ACC112 (cell line): ENCODE measurements at regions not wholly inside any gene's neighbourhood (a gene's known extent, or its start where the extent isn't known, plus 50 kb on each side); places are given as distances from the start of the nearest gene placed in this dataset.

Source experiments
- H2AFZ ChIP-seq: fragments of 200-600 bp; sonication (generic); one replicate; pipeline ENCODE4 v1.6.0; 2017; ENCODE audit warnings: antibody characterized with exemption, low read length; ENCODE audit not compliant: unreplicated experiment
- H3K27ac ChIP-seq: fragments of 200-600 bp; sonication (generic); 2 replicates; pipeline ENCODE4 v1.5.1; 2014; ENCODE audit warnings: low read depth, mild to moderate bottlenecking, antibody characterized with exemption, low read length, moderate library complexity
- H3K27me3 ChIP-seq: fragments of 200-600 bp; sonication (generic); 2 replicates; pipeline ENCODE4 v1.6.1; 2014; ENCODE audit warnings: mild to moderate bottlenecking, antibody characterized with exemption, low read length, moderate library complexity, mixed read lengths; ENCODE audit not compliant: insufficient read depth
- H3K36me3 ChIP-seq: fragments of 200-600 bp; sonication (generic); 2 replicates; pipeline ENCODE4 v1.6.1; 2016; ENCODE audit warnings: mild to moderate bottlenecking, antibody characterized with exemption, low read length, moderate library complexity, mixed read lengths; ENCODE audit not compliant: insufficient read depth
- H3K4me1 ChIP-seq: fragments of 200-600 bp; sonication (generic); one replicate; pipeline ENCODE4 v1.6.1; 2016; ENCODE audit warnings: low read length, mixed read lengths; ENCODE audit not compliant: insufficient read depth, unreplicated experiment, control insufficient read depth
- H3K4me3 ChIP-seq: fragments of 200-600 bp; sonication (generic); 2 replicates; pipeline ENCODE4 v1.5.1; 2014; ENCODE audit warnings: mild to moderate bottlenecking, low read depth, low read length
- H3K79me2 ChIP-seq: fragments of 200-600 bp; sonication (generic); one replicate; pipeline ENCODE4 v1.6.0; 2016; ENCODE audit warnings: low read length; ENCODE audit not compliant: control insufficient read depth, unreplicated experiment, insufficient read depth

GRCh38 chrY:8388512-8388911 lies 948.8 kb upstream of the TSPY4 start:
- no peak overlapping the region for H2AFZ ChIP-seq
- H3K27ac ChIP-seq, result no peak overlapping the region

GRCh38 chrY:8390310-8390709 lies 947.0 kb upstream of the TSPY4 start:
- no peak overlapping the region for H3K27ac ChIP-seq
- no peaks in the 10 kb centered on the region for H3K79me2 ChIP-seq
- H3K4me1 ChIP-seq, result no peaks in the 10 kb centered on the region
- no peak overlapping the region for H3K4me3 ChIP-seq
- no peaks in the 10 kb centered on the region for H3K36me3 ChIP-seq
- no peaks in the 10 kb centered on the region for H3K27me3 ChIP-seq
- H2AFZ ChIP-seq, result no peak overlapping the region

More at GRCh38 chrY:8388512-8388911, 948.8 kb upstream of the TSPY4 start:
- no peak overlapping the region for H3K4me3 ChIP-seq
- no peaks in the 10 kb centered on the region for H3K4me1 ChIP-seq
- no peaks in the 10 kb centered on the region for H3K27me3 ChIP-seq
- H3K79me2 ChIP-seq, result no peaks in the 10 kb centered on the region
- H3K36me3 ChIP-seq, result no peaks in the 10 kb centered on the region

GRCh38 chrY:8393246-8393645 lies 944.0 kb upstream of the TSPY4 start:
- Histone ChIP-seq H3K27me3 (no peaks in the 10 kb centered on the region), H3K4me1 (no peaks in the 10 kb centered on the region), H3K27ac (no peak overlapping the region), H3K36me3 (no peaks in the 10 kb centered on the region), H2AFZ (no peak overlapping the region), H3K79me2 (no peaks in the 10 kb centered on the region), H3K4me3 (no peak overlapping the region)

- Histone ChIP-seq H3K27me3 (no peaks in the 10 kb centered on the region), H3K4me3 (no peak overlapping the region), H3K4me1 (no peaks in the 10 kb centered on the region), H2AFZ (no peak overlapping the region), H3K79me2 (no peaks in the 10 kb centered on the region), H3K27ac (no peak overlapping the region), H3K36me3 (no peaks in the 10 kb centered on the region)
Observed at GRCh38 chrY:8422906-8423305, 914.4 kb upstream of the TSPY4 start.

- no peak overlapping the region for H3K4me3 ChIP-seq
- H3K27me3 ChIP-seq, result no peaks in the 10 kb centered on the region
- H2AFZ ChIP-seq, result no peak overlapping the region
- H3K27ac ChIP-seq, result no peak overlapping the region
- H3K79me2 ChIP-seq, result no peaks in the 10 kb centered on the region
- H3K36me3 ChIP-seq, result no peaks in the 10 kb centered on the region
- no peaks in the 10 kb centered on the region for H3K4me1 ChIP-seq
Observed at GRCh38 chrY:8426433-8426832, 910.8 kb upstream of the TSPY4 start.

- no peaks in the 10 kb centered on the region for H3K27me3 ChIP-seq
- H3K4me1 ChIP-seq, result no peaks in the 10 kb centered on the region
- no peak overlapping the region for H3K27ac ChIP-seq
- H3K79me2 ChIP-seq, result no peaks in the 10 kb centered on the region
- no peak overlapping the region for H3K4me3 ChIP-seq
- no peaks in the 10 kb centered on the region for H3K36me3 ChIP-seq
- H2AFZ ChIP-seq, result no peak overlapping the region
Observed at GRCh38 chrY:8437510-8437909, 899.8 kb upstream of the TSPY4 start.

- H3K27ac ChIP-seq, result no peak overlapping the region
- no peak overlapping the region for H2AFZ ChIP-seq
- no peaks in the 10 kb centered on the region for H3K4me1 ChIP-seq
- H3K4me3 ChIP-seq, result no peak overlapping the region
- H3K79me2 ChIP-seq, result no peaks in the 10 kb centered on the region
- H3K27me3 ChIP-seq, result no peaks in the 10 kb centered on the region
- no peaks in the 10 kb centered on the region for H3K36me3 ChIP-seq
Observed at GRCh38 chrY:8442097-8442496, 895.2 kb upstream of the TSPY4 start.

- no peaks in the 10 kb centered on the region for H3K4me1 ChIP-seq
- H3K79me2 ChIP-seq, result no peaks in the 10 kb centered on the region
- no peak overlapping the region for H3K4me3 ChIP-seq
- H3K27ac ChIP-seq, result no peak overlapping the region
- no peaks in the 10 kb centered on the region for H3K27me3 ChIP-seq
- no peak overlapping the region for H2AFZ ChIP-seq
- no peaks in the 10 kb centered on the region for H3K36me3 ChIP-seq
Observed at GRCh38 chrY:8452963-8453362, 884.3 kb upstream of the TSPY4 start.

GRCh38 chrY:8466813-8467212 lies 870.5 kb upstream of the TSPY4 start:
- no peak overlapping the region for H2AFZ ChIP-seq
- H3K4me1 ChIP-seq, result no peaks in the 10 kb centered on the region
- no peaks in the 10 kb centered on the region for H3K27me3 ChIP-seq
- H3K27ac ChIP-seq, result no peak overlapping the region
- H3K4me3 ChIP-seq, result no peak overlapping the region
- H3K36me3 ChIP-seq, result no peaks in the 10 kb centered on the region
- no peaks in the 10 kb centered on the region for H3K79me2 ChIP-seq

- H3K4me3 ChIP-seq, result no peak overlapping the region
- H3K27ac ChIP-seq, result no peak overlapping the region
- H3K4me1 ChIP-seq, result no peaks in the 10 kb centered on the region
- H3K27me3 ChIP-seq, result no peaks in the 10 kb centered on the region
- H3K36me3 ChIP-seq, result no peaks in the 10 kb centered on the region
- no peak overlapping the region for H2AFZ ChIP-seq
- H3K79me2 ChIP-seq, result no peaks in the 10 kb centered on the region
Observed at GRCh38 chrY:8470249-8470648, 867.0 kb upstream of the TSPY4 start.

- H3K79me2 ChIP-seq, result no peaks in the 10 kb centered on the region
- H2AFZ ChIP-seq, result no peak overlapping the region
- H3K27me3 ChIP-seq, result no peaks in the 10 kb centered on the region
- H3K27ac ChIP-seq, result no peak overlapping the region
- H3K36me3 ChIP-seq, result no peaks in the 10 kb centered on the region
- no peaks in the 10 kb centered on the region for H3K4me1 ChIP-seq
- no peak overlapping the region for H3K4me3 ChIP-seq
Observed at GRCh38 chrY:8479141-8479540, 858.1 kb upstream of the TSPY4 start.
